GM19372 (cell line): ENCODE measurements at regions not wholly inside any gene's neighbourhood (a gene's known extent, or its start where the extent isn't known, plus 50 kb on each side); places are given as distances from the start of the nearest gene placed in this dataset.
"Not testable (repeated sequence)": the region's sequence is repeated elsewhere in the genome, so short reads cannot be mapped to it uniquely, and the experiment has no call there.

Source experiments
- ATAC-seq: cut with Tn5 transposase; IDR thresholded peaks from one replicate; pipeline ENCODE4 v1.9.1; 2021; ENCODE audit warnings: mild to moderate bottlenecking, low read depth, moderate library complexity; ENCODE audit not compliant: unreplicated experiment

DNA sequence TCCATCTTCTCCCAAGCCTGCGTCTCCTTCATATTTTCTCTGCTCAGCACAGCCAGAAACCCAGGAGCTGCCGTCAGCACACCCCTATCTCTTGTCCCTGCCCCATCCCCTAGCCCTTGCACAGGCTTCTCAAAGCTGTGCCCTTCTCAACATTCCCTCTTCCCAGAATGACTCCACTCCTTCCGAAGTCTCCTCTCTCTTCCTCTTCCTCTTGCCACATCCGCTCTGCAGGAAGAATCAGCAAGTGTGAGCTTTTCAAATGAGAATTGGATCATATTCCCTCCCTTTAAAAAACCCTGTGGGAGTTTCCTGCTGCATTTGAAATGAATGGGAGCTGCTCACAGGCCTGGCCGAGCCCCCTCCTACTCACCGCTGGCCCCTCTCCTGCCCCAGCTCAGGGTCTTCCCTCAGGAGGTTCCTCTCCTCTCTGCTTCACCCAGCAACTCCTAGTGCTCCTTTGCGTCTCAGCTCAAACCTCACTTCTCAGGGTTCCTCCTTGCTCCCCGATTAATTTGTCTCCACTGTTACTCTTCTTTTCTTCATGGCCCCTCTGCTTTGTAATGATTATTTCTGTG, 528.5 kb upstream of the CCDC196 start:
- ATAC-seq, result no peak

DNA sequence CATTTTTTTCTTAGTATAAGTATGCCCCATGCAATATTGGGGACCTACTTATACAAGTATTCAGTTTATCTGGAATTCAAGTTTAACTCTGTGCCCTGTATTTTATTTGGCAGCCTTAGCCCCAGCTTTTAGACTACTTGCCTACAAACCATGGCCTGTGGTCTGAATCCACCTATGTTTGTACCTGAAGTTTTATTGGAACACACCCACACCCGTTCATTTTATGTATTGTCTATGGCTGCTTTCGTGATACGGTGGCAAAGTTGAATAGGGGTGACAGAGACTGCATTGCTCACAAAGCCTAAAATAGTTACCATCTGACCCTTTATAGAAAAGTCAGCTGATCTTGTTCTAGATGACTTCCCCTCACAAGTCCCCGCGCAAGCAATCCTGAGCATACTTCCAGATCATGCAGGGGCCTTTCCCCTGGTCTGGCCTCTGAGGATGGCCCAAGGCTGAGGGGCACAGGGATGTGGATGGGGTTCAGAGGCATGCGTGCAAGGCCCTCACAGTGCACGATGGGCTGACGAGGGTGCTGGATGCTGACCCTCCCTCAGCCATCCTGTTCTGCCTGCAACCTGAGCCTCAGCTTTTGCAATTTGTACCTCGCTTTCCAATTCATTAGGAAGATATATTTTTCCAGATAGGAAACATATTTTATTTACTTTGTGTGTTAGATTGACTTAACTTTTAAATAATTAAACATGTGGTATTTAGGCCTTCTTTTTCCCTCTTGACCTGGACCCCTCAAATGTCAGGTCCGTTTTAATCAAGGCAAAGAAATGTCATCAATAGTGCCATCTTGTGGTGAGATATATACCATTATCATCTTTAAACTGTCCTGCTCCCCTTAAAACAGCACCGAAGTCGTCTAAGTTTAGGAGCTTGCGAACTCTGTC, 527.3 kb upstream of the CCDC196 start:
- ATAC-seq, result no peak

- no peak for ATAC-seq
Measured at GRCh38 chr14:65959563-65960024, 526.6 kb upstream of the CCDC196 start.

DNA sequence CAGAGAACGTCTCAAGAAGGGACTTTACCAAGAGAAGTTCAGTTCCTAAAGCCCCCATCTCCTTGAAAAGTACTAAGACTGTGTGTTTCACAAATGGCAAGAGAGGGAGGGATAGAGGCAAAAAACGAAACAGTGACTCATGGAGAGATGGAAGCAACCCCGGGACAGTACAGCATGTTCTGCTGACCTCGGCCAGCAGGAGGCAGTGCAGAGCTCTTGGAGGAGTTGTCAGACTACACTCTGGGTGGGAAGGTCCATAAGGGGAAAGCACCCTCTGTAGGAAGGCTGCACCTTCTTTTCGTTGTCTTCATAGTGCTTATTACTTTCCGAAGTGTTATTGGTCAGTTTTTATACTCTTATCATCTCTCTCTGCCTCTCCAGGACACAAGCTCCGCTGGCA, 525.2 kb upstream of the CCDC196 start:
- no peak for ATAC-seq

DNA sequence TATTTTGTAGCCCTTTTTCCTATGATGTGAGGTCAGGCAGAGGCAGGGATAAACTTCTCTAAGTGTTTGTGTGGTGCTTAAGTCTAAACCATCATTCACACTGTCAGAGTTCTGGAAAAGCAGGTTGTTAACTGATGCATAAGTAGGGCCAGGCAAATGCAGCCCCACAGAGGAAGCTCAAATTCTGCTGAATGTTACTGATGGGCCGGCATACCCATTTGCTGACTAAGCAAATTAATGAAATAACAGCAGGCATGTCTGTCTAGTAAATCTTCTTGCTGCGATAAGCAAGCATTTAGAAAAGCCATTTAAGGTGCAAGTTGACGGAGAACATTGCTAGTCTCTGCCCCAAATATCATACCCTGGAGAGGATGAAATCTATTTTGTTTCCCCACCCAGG, 523.2 kb upstream of the CCDC196 start:
- no peak for ATAC-seq

DNA sequence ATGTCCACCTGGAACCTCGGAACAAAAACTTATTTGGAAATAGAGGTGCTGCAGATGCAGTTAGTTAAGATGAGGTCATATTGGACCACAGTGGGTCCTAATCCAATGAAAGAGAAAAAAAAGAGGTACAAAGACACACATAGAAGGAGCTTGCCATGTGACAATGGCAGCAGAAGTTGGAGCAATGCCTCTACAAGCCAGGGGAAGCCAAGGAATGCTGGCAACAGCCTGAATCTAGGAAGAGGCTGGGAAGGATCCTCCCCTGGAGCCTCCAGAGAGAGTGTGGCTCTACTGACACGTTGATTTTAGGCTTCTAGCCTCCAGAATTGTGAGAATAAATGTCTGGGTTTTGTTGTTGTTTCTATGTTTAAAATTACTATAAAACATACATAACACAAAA, 521.8 kb upstream of the CCDC196 start:
- no peak for ATAC-seq

- ATAC-seq, result no peak
Measured at GRCh38 chr14:65966188-65966587, 520.0 kb upstream of the CCDC196 start.

- no peak for ATAC-seq
Measured at GRCh38 chr14:65972346-65972870, 513.8 kb upstream of the CCDC196 start.

DNA sequence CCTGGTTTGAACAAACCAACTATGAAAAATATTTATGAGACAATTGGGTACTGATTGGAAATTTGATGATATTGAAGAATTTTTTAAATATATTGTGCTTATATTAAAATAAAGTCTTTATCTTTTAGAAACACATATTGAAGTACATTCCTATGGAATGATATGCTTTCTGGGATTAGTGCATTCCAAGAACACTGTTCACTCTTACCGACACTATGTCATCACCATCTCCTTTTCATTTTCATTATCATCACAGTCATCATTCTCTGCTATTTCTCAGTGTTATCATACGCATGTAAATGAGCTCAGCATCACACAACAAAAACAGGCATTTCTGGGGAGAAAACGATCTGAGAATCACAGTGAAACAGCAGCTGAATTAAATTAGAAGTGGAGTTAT, 513.3 kb upstream of the CCDC196 start:
- ATAC-seq, result no peak

GRCh38 chr14:65975865-65976264, 510.3 kb upstream of the CCDC196 start:
- no peak for ATAC-seq

GRCh38 chr14:65976761-65977404, 509.3 kb upstream of the CCDC196 start:
- ATAC-seq, result no peak

GRCh38 chr14:65981192-65981843, 504.9 kb upstream of the CCDC196 start:
- no peak for ATAC-seq

- ATAC-seq, result no peak
Measured at GRCh38 chr14:65986041-65986440, 500.1 kb upstream of the CCDC196 start.

DNA sequence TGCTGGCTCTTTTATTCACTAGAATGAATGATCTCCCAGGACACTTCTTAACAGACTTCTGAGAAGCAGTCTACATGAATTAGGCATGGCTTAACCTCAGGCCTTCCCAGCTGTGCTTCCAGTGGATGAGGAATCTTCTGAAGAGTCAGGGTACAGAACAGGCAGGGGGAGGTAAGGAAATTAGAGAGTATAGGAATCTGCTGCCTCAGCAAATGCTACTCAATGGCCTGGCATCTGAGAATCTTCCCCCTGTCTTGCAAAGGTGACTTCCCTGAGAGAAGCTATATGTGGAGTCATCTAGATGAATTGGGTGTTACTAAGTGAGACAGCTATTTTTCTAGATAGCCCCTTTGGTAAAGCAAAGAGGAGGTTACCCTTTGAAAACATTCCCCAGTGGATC, 496.2 kb upstream of the CCDC196 start:
- ATAC-seq, result no peak

- no peak for ATAC-seq
Measured at GRCh38 chr14:65991104-65991503, 495.1 kb upstream of the CCDC196 start.

DNA sequence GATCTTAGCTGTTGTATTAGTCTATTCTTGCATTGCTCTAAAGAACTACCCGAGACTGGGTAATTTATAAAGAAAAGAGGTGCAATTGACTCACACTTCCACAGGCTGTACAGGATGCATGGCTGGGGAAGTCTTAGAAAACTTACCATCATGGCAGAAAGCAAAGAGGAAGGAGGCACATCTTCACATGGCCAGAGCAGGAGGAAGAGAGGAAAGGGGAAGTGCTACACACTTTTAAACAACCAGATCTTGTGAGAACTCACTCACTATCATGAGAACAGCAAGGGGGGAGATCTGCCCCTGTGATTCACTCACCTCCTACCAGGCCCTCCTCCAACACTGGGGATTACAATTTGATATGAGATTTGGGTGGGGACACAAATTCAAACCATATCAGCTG, 494.2 kb upstream of the CCDC196 start:
- not testable (repeated sequence) for ATAC-seq

DNA sequence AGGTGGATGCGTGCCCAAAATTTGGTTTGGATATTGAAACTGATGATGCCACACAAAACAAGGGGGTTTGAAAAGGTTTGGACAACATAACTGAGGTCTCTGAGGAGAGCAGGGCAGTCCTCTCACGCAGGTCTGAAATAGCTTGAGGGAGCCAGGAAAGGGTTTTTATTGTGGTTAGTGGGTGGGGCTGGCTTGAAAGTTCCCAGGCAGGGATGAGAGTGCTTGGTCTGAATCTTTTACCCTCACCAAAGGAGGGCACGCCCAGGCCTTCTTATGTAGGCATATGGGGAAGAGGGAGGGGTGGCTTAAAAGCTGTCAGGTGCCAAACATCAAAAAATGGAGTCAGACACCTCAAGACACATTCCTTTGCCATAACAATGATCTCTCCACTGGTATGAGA, 493.1 kb upstream of the CCDC196 start:
- ATAC-seq, result no peak

DNA sequence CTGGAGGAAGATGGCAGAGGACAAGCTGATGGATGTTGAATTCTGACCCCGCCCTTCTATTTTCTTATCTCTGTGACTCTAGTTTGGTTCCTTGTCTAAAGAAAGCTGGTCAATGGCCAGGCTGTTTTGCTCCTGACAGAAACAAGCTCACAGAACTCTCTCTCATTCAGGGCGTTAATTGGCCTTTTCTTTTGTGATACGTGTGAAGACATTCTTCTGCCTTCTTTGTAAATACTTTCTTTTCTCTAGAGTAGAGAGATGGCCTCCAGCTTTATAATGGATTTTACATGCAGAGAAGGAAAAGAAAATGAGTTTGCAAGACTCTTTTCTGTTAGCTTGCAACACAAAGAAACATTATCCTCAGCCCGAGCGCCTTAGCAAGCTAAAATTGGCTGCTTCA, 492.2 kb upstream of the CCDC196 start:
- ATAC-seq, result no peak

DNA sequence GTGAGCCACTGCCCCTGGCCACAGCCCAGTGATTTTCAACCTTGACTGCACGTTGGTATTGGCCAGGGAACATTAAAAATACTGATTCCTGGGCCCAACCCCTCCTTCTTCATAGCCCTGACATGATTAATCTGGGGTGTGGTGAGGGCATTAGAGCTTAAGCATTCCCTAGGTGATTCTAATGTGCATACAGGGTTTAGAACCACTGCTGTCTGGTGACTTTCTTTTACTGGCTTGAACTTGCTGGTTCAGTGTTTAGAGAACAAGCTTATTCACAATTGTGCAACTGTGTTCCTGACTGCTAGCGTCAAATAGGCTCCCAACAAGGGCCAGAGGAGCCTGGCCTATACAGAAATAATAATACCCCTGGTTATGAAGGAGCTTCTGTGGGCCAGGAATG, 488.8 kb upstream of the CCDC196 start:
- no peak for ATAC-seq

DNA sequence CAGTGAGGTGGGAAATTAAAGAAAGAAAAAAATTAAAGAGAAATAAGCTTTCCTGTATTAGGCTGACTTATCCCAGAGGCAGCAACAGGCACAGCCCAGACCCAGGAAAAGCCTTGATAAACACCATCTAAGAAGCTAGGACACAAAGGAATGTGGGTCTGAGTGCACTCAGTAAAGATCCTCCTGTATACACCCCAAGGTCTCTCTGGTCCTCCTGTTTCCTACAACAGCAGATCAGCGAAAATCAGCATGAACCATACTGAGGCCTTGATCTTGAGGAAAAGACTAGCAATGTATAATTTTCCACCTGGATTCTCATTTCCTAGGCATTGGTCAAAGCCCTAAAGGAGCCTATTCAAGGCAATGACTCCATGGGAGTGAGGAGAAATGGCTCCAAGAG, 486.3 kb upstream of the CCDC196 start:
- no peak for ATAC-seq

DNA sequence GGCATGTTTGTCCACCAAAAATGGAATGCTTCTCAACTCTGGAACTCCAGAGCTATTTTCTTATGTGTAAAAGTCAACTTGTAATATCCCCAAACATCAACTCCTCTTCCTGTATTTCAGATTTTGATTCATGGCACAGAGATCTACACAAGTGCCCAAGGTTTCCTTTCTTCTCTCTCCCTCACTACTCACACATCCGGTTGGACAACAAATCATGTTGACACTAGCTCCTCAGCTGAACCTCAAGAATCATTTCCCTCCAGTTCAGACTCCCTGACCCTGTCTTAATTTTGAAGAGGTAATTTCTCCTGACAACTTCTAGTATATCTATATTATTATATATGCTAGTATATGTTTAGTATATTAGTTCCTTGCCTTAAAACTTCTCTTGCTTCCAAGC, 485.4 kb upstream of the CCDC196 start:
- ATAC-seq, result no peak
